HT1080 (cell line): ENCODE measurements at regions not wholly inside any gene's neighbourhood (a gene's known extent, or its start where the extent isn't known, plus 50 kb on each side); places are given as distances from the start of the nearest gene placed in this dataset.
"Not testable (repeated sequence)": the region's sequence is repeated elsewhere in the genome, so short reads cannot be mapped to it uniquely, and the experiment has no call there.

Source experiments
- DNase-seq: peaks from one replicate; pipeline ENCODE4 v3.0.0-alpha.2; 2015; ENCODE audit warnings: low read depth

GRCh38 chr3:132084982-132085381 lies 50.2 kb upstream of the CPNE4 start:
- DNase-seq = no peak

GRCh38 chr3:132087356-132087755 lies 52.5 kb upstream of the CPNE4 start:
- no peak for DNase-seq

- DNase-seq = no peak
Observed at GRCh38 chr3:132088291-132088690, 53.5 kb upstream of the CPNE4 start.

- DNase-seq = peak; percentile 73
Observed at GRCh38 chr3:132090921-132091320, 56.1 kb upstream of the CPNE4 start.

GRCh38 chr3:132116601-132117000 lies 81.8 kb upstream of the CPNE4 start:
- DNase-seq = no peak

GRCh38 chr3:132117642-132118041 lies 82.8 kb upstream of the CPNE4 start:
- no peak for DNase-seq

GRCh38 chr3:132119531-132119930 lies 84.7 kb upstream of the CPNE4 start:
- no peak for DNase-seq

- no peak for DNase-seq
Observed at GRCh38 chr3:132124096-132124495, 89.3 kb upstream of the CPNE4 start.

GRCh38 chr3:132124651-132125284 lies 90.0 kb upstream of the CPNE4 start:
- no peak for DNase-seq

- DNase-seq = peak; percentile 92
Observed at GRCh38 chr3:132134611-132135010, 99.8 kb upstream of the CPNE4 start.

GRCh38 chr3:132135628-132136333 lies 101.0 kb upstream of the CPNE4 start:
- DNase-seq = peak; percentile 98

- DNase-seq = no peak
Observed at GRCh38 chr3:132136334-132136716, 101.5 kb upstream of the CPNE4 start.

- DNase-seq = not testable (repeated sequence)
Observed at GRCh38 chr3:132136902-132137301, 102.1 kb upstream of the CPNE4 start.

GRCh38 chr3:132145833-132146232 lies 111.0 kb upstream of the CPNE4 start:
- DNase-seq = no peak

GRCh38 chr3:132154619-132155018 lies 119.8 kb upstream of the CPNE4 start:
- DNase-seq = no peak

GRCh38 chr3:132159145-132159544 lies 124.3 kb upstream of the CPNE4 start:
- DNase-seq = no peak

GRCh38 chr3:132160198-132160597 lies 125.4 kb upstream of the CPNE4 start:
- DNase-seq = no peak

GRCh38 chr3:132161608-132162007 lies 126.8 kb upstream of the CPNE4 start:
- peak; percentile 39 for DNase-seq

GRCh38 chr3:132164469-132165092 lies 129.8 kb upstream of the CPNE4 start:
- DNase-seq = no peak

GRCh38 chr3:132167870-132168269 lies 133.1 kb upstream of the CPNE4 start:
- no peak for DNase-seq

- peak; percentile 21 for DNase-seq
Observed at GRCh38 chr3:132174500-132174899, 139.7 kb upstream of the CPNE4 start.

GRCh38 chr3:132180337-132180791 lies 136.8 kb upstream of the ACP3 start:
- DNase-seq = peak; percentile 56

GRCh38 chr3:132183811-132184210 lies 133.4 kb upstream of the ACP3 start:
- no peak for DNase-seq
